ENCODE measurements at regions not wholly inside any gene's neighbourhood (a gene's known extent, or its start where the extent isn't known, plus 50 kb on each side); places are given as distances from the start of the nearest gene placed in this dataset.

DNA sequence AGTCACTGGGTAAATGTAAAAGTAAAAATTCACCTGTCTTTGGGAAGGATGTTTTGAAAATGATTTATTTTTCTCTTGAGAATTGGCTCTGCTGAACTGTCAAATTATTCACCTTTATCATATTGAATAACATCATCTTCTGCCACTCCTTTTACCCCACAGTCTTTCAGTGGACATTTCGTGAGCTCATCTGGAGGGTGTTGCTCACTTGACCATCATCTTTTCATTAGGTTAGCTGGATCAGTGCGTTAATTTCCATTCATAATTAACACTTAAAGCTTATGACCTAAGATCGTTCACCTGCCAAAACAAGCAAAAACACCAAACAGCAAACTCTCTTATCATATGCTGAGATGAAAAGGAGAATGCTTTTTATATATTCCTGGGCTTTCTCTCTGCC is 53.4 kb upstream of the TNFAIP8 start:
- TF ChIP-seq, protein P1, sequence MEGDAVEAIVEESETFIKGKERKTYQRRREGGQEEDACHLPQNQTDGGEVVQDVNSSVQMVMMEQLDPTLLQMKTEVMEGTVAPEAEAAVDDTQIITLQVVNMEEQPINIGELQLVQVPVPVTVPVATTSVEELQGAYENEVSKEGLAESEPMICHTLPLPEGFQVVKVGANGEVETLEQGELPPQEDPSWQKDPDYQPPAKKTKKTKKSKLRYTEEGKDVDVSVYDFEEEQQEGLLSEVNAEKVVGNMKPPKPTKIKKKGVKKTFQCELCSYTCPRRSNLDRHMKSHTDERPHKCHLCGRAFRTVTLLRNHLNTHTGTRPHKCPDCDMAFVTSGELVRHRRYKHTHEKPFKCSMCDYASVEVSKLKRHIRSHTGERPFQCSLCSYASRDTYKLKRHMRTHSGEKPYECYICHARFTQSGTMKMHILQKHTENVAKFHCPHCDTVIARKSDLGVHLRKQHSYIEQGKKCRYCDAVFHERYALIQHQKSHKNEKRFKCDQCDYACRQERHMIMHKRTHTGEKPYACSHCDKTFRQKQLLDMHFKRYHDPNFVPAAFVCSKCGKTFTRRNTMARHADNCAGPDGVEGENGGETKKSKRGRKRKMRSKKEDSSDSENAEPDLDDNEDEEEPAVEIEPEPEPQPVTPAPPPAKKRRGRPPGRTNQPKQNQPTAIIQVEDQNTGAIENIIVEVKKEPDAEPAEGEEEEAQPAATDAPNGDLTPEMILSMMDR (conservative IDR thresholded peaks at IDR 0.05; ENCODE audit: low read length) = no peak
- TF ChIP-seq EZH2phosphoT487 (IDR thresholded peaks at IDR 0.05; ENCODE audit: borderline replicate concordance) = no peak
